Glomerular visceral epithelial cell (primary cell): ENCODE measurements at regions not wholly inside any gene's neighbourhood (a gene's known extent, or its start where the extent isn't known, plus 50 kb on each side); places are given as distances from the start of the nearest gene placed in this dataset.
"Not testable (repeated sequence)": the region's sequence is repeated elsewhere in the genome, so short reads cannot be mapped to it uniquely, and the experiment has no call there.

ENCODE experiments used
- DNase-seq: peaks from one replicate; pipeline ENCODE4 v3.0.0-alpha.2; 2016; ENCODE audit errors: extremely low spot score

DNA sequence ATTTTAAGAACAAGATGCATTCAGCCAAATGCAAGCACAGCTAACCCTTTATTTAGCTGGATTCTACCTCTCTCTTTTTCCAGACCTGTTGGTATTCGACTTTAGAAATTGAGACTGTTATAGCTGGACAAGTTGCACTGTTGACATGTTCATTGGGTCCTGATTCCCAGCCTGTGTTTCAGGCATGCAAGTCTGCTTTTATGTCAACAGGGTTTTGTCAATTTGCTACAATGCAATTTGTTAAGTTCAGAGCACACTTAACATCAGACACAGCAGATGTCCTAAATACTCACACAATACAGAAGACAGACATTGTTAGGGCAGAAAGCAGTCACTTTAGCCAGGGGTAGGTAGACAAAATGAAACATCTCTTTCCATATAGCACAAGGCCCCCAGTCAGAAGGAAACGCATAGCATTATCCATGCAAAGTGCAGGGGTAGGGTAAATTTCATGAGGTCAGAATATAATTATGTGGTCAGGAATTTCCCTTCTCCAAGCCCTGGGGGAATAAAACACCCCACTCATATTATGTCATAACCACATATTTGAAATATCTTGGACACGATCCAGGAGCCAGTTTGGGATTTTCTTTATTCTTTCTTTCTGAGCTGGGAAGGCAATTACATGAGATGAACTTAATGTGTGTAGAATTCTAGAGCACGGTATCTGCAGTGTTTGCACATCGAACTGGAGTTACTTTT, 504.1 kb downstream of the NTRK3 start:
- DNase-seq: peak; percentile 96

DNA sequence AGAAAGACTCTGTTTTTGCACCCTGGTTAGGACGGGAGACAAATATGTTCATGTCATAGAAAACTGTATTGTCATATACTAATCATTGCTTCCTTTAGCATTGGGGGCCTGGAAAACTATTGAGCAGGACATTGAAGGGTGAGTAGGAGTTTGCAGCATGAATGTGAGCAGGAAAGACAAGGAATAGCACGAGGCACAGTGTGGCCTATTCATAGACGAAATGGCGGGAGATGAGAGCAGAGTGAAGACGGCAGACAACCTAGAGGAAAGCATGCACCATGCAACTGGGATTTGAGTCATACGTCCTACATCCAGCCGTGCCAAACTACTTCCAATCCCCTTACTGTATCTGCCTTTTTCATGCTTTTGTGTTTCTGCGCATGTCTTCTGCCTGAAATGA, 508.1 kb downstream of the NTRK3 start:
- no peak for DNase-seq

DNA sequence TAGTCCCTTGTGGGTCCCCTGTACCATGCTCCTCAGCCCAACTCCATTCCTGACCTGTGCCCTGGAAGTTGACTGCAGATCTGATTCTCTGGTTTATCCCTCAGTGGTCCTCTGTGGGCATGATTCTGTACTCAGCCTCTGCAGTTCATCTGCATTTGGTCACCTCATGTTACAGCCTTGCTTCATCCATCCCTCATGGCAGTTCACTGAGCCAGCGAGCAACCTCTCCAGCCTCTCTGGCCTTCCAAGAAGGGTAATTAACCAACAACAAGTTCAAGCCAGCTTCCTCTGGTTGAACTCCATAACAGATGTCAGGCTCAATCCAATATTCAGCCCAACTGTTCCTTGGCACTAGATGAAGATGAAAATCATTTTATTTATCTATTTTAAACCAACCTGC, 509.5 kb downstream of the NTRK3 start:
- DNase-seq: no peak

DNA sequence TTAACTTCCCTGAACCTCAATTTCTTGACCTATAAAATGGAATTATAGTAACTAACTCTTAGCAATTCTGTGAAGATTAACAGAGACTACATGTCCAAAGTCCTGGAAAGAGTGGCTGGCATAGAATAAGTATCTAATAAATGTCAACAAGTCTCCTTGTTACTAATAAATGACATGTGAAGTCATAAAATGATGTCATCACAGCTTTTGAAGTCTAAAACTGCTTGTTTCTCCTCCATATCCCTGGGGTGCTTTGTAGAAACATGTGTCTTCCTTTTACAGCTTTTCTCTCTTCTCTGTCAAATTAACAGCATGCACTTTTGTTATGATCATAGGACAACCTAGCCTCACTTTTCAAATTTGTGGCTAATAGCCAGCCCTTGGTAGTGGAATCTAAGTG, 510.2 kb downstream of the NTRK3 start:
- no peak for DNase-seq

DNA sequence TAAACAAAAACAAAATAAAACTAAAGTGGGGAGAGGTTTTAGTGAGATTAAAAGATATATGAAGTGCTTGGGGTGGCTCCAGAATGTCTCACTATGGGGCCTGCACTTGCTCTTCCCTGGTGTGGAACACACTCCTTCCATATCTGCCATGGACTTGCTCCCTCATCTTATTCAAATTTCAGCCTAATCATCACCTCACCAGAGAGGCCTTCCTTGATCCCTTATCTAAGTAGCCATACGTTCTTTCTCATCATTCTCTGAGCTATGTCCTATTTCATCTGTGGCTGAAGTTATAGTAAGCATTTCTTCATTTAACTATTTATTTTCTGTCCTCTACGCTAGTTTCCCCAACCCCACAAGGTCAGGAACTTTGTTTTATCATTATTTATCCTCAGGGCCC, 511.7 kb downstream of the NTRK3 start:
- no peak for DNase-seq

DNA sequence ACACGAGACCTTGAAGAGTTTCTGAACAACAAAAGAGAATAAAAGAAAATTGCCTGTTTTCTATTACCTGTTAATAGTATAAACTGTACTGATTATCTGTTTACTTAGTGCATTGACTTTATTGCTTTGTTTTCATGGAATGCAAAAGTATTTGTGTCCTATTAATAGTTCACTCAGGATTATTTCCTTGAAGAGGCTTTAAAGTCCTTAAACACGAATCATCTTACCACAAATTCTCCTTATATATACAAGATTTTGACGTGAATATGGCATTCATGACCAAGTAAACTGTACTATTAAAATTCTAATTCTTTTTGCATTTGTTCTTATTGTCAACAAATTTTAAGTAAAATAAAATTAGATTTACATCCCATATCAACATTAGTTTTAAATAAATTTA, 513.0 kb downstream of the NTRK3 start:
- DNase-seq: no peak

DNA sequence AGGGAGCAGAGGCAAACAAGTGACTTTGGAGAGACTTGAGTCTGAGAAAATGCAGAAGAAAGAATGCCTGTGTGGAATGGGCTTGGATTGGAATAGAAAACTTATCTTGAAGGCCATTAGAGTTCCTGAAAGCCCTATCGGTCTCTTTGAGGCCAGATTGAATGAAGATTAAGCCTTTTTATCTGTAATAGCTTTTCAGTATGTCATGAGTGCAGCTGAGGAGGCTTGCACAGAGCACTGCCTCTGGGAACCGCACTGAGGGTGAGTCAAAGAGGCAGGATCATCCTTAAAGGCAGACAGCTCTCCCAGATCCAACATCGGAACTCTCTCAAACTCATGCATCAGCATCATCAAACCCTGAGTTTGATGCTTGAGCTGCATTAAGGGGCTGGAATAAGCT, 515.2 kb downstream of the NTRK3 start:
- DNase-seq: no peak

DNA sequence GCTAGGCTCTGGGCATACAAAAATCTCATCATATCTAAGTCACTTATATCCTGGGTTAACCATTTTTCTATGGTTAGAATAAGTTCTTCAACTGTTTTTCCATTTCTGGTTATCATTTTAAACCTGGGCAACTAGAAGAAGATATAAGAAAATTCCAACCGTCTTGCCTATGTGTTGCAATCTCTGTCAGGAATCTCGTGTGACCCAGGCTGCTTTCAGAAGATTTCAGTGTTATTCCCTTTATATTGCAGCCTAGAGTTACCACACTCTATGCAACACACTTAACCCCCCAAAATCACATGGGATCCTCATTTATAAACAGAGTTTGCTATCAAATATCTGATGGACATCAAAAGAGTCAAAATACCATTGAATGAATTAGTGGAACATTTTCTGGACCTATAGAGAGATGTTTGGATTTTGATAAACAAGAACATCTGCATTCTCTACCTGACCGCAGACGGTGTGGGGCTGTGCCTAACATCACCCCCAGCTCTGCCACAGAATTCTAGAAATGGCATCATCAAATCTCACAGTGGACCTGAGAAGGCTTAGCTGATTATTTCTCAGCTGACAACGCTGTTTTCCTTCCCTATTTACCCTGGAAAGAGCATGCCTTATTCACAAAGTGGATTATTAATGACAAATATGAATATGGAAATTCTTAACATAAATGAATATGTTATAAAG, 515.7 kb downstream of the NTRK3 start:
- no peak for DNase-seq

DNA sequence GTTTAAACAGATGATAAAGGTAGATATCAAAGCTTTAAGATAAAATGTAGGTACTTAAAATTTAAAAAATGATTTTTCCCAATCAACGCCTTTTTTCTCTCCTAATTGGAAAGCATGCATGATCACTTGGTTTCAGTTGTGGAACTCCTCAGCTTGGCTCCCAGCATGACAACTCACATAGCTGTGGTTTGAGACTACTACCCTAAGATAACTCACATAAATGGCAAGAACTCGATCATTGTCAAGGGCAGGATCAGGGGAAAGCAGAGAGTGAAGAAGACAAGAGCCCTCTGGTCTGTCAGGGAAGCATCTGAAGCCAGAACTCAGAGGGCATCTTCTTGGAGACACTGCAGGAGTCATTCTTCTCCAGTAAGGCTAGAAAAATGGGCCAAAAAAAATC, 516.7 kb downstream of the NTRK3 start:
- DNase-seq: peak; percentile 23

DNA sequence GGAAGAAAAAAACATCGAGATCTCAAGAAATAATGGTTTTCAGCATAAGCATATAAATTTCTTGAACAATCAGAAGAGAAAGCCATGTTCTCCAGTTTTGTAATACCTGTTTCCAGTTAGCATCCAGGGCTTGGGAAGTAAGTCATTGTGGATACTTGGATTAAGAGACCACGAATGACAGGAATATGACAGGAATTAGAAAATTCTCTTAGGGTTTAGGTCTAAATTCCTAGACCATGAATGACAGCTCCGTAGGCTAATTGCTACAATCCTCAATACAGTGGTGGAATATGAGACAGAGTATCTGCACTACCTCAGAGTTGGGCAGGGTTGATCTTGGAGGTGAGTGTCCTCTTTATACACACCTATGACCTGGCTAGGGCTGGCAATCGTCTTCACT, 517.5 kb downstream of the NTRK3 start:
- no peak for DNase-seq

DNA sequence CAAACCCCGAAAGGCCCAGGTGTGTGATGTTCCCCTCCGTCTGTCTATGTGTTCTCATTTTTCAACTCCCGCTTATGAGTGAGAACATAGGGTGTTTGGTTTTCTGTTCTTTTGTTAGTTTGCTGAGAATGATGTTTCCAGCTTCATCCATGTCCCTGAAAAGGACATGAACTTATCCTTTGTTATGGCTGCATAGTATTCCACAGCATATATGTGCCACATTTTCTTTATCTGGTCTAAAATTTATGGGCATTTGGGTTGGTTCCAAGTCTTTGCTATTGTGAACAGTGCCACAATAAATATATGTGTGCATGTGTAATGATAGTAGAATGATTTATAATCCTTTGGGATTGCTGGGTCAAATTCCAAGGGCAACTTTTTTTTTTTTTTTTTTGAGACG, 519.1 kb downstream of the NTRK3 start:
- DNase-seq: not testable (repeated sequence)

DNA sequence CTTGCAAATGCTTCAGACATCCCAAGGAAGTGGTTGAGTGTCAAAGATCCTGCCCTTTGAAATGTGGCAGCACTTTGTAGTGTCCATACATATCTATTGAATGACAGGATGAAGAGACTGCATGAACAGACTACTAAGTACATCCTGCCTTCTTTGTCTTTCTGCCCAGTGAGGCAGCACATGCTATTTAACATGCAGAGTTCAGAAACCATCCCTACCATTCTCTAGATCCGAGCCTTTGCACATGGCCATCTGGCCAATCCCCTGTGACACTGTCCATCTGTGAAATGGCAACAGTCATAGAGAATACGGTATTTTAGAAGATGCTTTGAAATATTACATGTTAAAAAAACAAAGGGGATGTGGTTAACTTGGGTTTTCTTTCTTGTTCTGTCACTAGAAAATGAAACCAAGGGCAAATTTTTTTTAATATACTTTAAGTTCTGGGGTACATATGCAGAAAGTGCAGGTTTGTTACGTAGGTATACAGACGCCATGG, 519.6 kb downstream of the NTRK3 start:
- DNase-seq: peak; percentile 23

DNA sequence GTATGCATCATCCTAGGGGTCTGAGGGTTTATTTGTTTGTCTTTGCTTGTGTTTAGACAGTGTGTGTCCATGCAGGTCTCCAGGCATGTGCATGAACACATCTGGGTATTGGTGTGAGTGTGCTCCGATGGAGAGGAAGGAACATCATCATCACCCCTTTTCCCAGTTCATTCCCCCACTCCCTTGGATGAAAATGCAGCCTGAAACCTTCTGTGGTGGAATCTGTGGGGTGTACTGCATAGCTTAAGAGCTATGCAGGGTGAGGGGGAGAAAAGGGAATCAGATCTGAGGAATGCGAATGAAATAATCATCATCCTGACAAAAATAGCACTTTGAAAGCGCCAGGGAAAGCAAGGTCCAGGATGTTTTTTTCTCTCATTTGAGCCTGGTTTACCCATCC, 520.1 kb downstream of the NTRK3 start:
- peak; percentile 51 for DNase-seq

DNA sequence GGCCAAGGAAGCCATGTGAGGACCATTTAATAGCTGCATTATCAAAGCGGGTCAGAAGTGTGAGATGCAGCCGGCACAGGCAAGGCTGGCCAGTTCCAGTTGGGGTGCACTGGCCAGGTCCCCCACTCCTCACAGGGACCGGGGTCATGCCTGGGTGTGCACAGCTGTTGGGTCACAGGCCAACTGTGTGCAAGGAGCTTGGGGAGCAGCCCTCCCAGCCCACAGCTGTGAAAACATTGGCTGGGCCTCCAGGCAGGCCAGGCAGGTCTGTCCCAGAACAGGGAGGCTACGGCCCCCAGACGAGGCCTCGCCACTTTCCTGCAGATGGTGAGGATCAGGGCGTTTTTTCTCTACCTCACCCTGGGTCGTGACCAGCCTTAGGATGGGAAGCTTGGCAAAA, 521.0 kb downstream of the NTRK3 start:
- no peak for DNase-seq

DNA sequence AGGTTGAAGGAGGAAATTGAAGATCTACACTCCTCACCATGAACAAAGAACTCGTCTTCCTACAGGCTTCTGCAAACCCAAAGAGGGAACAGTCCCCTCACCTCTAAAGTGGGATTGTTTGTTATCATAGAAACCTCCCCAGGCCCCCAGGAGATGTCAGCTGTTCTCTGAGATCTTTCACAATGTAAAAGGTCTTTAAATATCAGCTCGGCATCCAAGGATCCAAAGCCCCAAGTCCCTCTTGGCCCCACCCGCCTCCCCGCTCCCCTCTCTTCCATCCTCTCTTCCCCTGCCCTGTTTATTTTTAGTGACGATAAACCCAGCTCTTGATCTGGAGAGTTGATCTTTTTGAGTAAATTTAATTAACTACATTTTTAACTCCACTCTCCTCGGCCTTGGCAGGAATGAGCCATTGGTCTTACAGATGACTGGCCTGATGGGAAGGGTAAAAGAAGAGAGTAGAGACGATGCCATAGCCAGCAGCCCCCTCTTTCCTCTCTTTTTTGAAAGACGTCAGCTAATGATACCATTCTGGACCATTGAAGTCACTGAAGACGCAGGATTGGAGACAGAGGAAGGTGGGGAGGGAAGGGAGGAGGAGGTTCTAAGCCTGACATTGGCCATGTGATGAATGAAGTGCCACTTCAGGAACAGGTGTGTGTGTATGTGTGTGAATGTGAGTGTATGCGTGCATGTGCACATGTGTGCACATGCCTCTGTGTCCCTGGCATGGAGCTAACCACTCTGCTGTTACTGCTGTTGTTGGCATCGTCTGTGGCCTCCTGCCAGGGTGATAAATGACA, 521.8 kb downstream of the NTRK3 start:
- no peak for DNase-seq

DNA sequence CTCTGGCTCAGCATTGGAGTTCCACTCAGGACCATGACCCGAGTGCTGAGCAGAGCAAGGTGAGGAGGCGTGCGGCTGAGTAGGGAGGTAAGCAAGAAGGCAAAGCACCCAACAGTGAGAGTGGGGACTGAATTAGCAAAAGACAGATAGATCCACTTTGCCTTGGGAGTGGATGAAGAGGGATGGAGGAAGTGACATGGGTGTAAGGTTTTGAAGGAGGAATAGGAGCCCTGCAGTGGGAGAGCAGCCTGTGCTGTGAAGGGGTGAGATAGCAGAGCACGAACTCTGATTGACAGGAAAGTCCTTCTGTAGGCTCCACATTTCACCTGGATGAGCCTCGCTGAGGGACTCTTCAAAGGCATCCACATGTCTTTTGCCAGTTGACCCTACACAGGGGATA, 522.6 kb downstream of the NTRK3 start:
- DNase-seq: no peak

DNA sequence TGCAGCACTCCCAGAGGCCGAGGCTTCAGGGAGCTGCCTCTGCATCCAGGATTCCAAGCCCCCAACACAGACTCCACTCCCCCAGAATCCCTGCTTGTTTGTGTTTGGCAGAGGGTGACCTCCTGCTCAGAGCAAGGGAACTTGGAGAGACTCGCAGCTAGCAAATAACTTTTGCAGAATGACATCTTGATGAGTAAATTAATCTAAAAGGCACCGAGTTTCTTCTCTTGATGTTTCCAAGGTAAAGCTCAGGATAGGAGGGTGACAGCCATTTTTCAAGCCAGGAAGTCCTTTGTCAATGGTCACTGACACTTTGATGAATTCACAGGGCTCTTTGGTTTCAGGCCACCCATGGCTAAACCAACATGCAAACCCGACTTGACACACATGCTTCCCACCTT, 523.0 kb downstream of the NTRK3 start:
- DNase-seq: no peak

DNA sequence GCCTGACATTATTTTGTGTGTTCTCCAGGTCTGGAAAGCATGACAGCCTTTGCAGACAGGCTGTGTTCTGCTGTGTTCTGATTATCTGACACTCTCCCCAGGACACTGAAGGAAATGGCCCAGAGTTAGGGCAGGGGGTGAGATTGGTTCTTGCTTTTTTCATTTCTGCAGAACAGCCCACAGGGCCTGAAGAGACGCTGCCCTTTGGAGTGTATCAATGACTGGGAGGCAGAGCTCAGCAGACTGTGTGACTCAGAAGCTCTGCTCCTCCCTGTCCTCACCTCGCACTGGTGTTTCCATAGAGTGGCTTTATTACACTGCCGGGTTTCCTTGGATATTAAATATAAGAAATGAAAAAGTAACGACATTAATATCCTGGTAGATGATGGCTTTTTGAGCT, 523.6 kb downstream of the NTRK3 start:
- peak; percentile 59 for DNase-seq

DNA sequence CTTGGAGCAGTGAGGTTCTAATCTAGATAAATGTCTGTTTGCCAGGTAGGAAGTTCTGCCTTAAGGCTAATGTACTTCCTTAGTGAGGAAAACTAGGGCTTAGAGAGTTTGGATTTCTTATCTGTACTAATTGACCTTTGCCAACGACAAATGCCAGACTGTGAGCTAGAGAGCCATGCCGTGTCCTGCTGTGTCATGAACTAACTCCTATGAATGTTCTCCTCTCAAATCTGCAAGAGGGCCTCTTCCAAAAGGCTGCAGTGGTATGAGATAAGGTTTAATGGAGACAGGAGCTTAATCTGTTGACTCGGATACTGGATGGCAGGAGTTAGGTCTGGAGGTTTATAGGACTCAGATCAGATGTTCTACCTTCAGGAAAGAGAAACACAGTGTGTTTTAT, 524.9 kb downstream of the NTRK3 start:
- DNase-seq: no peak

DNA sequence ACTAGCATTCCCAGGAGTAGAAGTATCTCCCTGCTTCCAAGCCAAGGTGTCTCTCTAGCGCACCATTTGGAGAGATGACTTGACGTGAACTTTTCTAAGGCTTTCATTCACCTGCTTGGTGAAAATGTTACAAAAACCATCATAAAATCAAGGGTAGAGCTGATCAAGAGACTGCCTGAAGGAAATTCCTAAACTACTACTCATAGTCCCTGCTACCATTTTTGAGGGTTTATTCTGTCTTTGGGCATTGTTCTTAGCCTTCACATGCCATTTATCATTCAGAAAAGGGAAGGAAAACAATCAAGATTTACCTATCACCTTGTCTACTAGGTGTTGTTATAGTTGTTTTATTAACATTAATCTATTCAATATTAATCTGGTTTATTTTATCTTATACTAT, 525.8 kb downstream of the NTRK3 start:
- DNase-seq: no peak

DNA sequence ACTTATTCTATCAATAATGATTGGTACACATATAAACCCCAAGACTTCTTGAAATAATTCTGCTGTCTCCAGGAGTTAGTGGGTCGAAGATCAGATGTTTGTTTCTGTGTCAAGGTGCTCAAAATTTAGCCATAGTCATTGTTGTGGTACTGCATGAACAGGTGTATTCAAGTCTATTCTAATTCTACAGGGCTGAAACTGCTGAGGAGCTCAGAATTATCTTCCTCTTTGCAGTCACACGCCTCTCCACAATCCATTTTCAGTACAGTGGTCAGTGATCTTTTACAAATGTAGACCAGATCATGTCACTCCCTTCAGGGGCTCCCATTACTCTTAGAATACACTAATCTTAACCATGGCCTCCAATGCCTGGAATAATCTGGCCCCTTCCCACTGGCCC, 527.5 kb downstream of the NTRK3 start:
- no peak for DNase-seq

DNA sequence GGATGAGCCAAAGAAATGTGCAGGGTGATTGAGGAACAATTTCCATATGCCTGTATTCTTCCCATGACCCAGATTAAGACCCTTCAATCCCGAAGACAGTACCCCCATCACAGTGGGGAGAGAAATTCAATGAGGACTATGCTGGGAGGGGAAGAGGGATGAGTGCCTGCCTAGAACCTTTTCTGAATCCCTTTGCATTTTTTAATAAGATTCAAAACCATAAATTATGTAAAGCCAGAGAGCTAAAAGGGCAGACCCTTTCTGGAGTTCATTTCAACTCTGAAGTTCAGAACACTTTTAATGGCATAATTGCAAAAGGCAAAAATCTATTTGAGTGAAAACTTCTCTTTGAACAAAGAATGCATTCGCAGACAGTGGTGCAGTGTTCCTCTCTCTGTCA, 529.5 kb downstream of the NTRK3 start:
- no peak for DNase-seq

DNA sequence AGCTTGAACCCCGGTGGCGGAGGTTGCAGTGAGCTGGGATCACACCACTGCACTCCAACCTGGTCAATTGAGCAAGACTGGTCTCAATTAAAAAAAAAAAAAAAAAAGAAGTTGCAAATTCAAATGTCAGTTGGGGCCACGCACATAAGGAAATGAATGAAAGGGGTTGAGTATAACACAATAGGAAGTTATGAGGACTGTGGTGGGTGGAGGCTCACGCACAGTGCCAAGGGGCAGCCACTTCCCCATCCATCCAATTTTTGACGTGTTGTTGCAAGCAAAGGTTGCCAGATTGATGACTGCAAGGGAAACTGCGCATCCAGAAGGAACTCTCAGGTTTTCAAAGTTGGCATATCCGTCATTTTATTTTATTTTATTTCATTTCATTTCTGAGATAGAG, 532.2 kb downstream of the NTRK3 start:
- DNase-seq: no peak
